ENCODE measurements at regions not wholly inside any gene's neighbourhood (a gene's known extent, or its start where the extent isn't known, plus 50 kb on each side); places are given as distances from the start of the nearest gene placed in this dataset.

- intact Hi-C loops (cut with DNase I): no loop called here
- Histone ChIP-seq H3K36me3 (no peaks in the 10 kb centered on the region), H3K4me3 (no peak overlapping the region), H3K27ac (no peak overlapping the region), H3K9me3 (no peaks in the 10 kb centered on the region), H3K4me1 (no peaks in the 10 kb centered on the region), H3K27me3 (no peaks in the 10 kb centered on the region)
- no peak for ATAC-seq
- DNase-seq: no peak
- TF ChIP-seq, protein P1, sequence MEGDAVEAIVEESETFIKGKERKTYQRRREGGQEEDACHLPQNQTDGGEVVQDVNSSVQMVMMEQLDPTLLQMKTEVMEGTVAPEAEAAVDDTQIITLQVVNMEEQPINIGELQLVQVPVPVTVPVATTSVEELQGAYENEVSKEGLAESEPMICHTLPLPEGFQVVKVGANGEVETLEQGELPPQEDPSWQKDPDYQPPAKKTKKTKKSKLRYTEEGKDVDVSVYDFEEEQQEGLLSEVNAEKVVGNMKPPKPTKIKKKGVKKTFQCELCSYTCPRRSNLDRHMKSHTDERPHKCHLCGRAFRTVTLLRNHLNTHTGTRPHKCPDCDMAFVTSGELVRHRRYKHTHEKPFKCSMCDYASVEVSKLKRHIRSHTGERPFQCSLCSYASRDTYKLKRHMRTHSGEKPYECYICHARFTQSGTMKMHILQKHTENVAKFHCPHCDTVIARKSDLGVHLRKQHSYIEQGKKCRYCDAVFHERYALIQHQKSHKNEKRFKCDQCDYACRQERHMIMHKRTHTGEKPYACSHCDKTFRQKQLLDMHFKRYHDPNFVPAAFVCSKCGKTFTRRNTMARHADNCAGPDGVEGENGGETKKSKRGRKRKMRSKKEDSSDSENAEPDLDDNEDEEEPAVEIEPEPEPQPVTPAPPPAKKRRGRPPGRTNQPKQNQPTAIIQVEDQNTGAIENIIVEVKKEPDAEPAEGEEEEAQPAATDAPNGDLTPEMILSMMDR (IDR thresholded peaks at IDR 0.05): no peak
Measured at GRCh38 chr14:27688841-27689444, 1077.6 kb upstream of the FOXG1 start.

DNA sequence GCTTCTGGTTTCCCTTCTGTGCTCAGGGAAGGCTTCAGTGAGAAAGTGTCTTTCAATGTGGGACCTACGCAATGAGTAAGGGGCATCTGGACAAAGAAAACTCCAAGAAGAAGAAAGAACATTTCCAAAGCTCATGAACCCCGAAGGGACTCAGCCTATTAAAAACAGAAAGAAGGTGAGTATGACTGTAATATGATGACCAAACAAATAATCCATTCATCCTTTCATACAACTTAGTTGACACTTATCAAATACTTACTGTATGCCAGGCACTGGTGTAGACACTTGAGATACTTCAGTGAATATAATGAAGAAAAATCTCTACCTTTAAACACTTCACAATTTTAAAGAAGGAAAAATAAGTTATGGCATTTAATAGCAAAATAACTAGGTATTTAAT lies 1054.2 kb upstream of the FOXG1 start:
- no peaks in the 10 kb centered on the region for H3K9me3 ChIP-seq
- DNase-seq (no peak), ATAC-seq (no peak)
- no peaks in the 10 kb centered on the region for H3K36me3 ChIP-seq
- no peak overlapping the region for H3K27ac ChIP-seq
- H3K27me3 ChIP-seq: no peaks in the 10 kb centered on the region
- no peak overlapping the region for H3K4me3 ChIP-seq
- intact Hi-C loops (cut with DNase I): no loop called here
- TF ChIP-seq, protein P1 (IDR thresholded peaks at IDR 0.05): no peak
- no peaks in the 10 kb centered on the region for H3K4me1 ChIP-seq

- TF ChIP-seq, protein P1 (IDR thresholded peaks at IDR 0.05): no peak
- ATAC-seq: no peak
- Histone ChIP-seq H3K4me1 (no peaks in the 10 kb centered on the region), H3K27ac (no peak overlapping the region), H3K36me3 (no peaks in the 10 kb centered on the region), H3K4me3 (no peak overlapping the region), H3K27me3 (no peaks in the 10 kb centered on the region), H3K9me3 (no peaks in the 10 kb centered on the region)
- intact Hi-C loops (cut with DNase I): no loop called here
- no peak for DNase-seq
Measured at GRCh38 chr14:27715561-27715960, 1051.0 kb upstream of the FOXG1 start.

GRCh38 chr14:27721760-27722159 lies 1044.8 kb upstream of the FOXG1 start:
- H3K4me3 ChIP-seq: no peak overlapping the region
- H3K27ac ChIP-seq: no peak overlapping the region
- no peaks in the 10 kb centered on the region for H3K4me1 ChIP-seq
- H3K27me3 ChIP-seq: no peaks in the 10 kb centered on the region
- DNase-seq (no peak), ATAC-seq (no peak)
- H3K36me3 ChIP-seq: no peaks in the 10 kb centered on the region
- intact Hi-C loops (cut with DNase I): no loop called here
- no peaks in the 10 kb centered on the region for H3K9me3 ChIP-seq
- TF ChIP-seq, protein P1 (IDR thresholded peaks at IDR 0.05): no peak

DNA sequence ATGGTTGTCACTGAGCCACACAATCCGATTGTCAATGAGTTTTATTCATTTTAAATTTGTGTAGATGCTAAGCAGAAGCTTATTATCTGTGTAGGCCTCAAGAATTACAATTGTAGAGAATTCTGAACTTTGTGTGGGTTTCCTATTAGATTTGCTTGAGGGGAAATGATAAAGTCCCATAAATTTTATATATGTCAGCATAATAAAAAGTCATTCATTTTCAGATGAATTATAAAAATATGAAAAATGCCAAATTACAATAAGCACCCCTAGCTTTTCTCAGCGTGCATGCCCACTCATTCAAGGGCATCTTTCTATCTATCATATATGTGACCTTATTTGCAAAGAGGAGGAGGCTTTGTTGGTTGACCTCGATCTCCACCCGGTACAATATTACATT lies 1041.1 kb upstream of the FOXG1 start:
- no peak overlapping the region for H3K27ac ChIP-seq
- H3K4me1 ChIP-seq: no peaks in the 10 kb centered on the region
- intact Hi-C loops (cut with DNase I): no loop called here
- DNase-seq (no peak), ATAC-seq (no peak)
- H3K4me3 ChIP-seq: no peak overlapping the region
- H3K36me3 ChIP-seq: no peaks in the 10 kb centered on the region
- no peaks in the 10 kb centered on the region for H3K9me3 ChIP-seq
- TF ChIP-seq, protein P1 (IDR thresholded peaks at IDR 0.05): no peak
- H3K27me3 ChIP-seq: no peaks in the 10 kb centered on the region

- no peaks in the 10 kb centered on the region for H3K36me3 ChIP-seq
- no peaks in the 10 kb centered on the region for H3K4me1 ChIP-seq
- DNase-seq (no peak), ATAC-seq (no peak)
- intact Hi-C loops (cut with DNase I): no loop called here
- H3K4me3 ChIP-seq: no peak overlapping the region
- no peaks in the 10 kb centered on the region for H3K9me3 ChIP-seq
- TF ChIP-seq, protein P1 (IDR thresholded peaks at IDR 0.05): no peak
- no peaks in the 10 kb centered on the region for H3K27me3 ChIP-seq
- H3K27ac ChIP-seq: no peak overlapping the region
Measured at GRCh38 chr14:27727251-27727770, 1039.3 kb upstream of the FOXG1 start.
